ENCODE measurements at regions not wholly inside any gene's neighbourhood (a gene's known extent, or its start where the extent isn't known, plus 50 kb on each side); places are given as distances from the start of the nearest gene placed in this dataset.

- TF ChIP-seq CTCF (IDR thresholded peaks at IDR 0.05) (no peak), EZH2 (IDR thresholded peaks at IDR 0.05; ENCODE audit: borderline replicate concordance, insufficient read depth, low read depth, low read length, poor library complexity, severe bottlenecking) (no peak)
Observed at GRCh38 chr12:128178565-128178964, 88.4 kb upstream of the TMEM132C start.

Data from B cell (primary cell).